GM18868 (cell line): ENCODE measurements at regions not wholly inside any gene's neighbourhood (a gene's known extent, or its start where the extent isn't known, plus 50 kb on each side); places are given as distances from the start of the nearest gene placed in this dataset.
"Not testable (repeated sequence)": the region's sequence is repeated elsewhere in the genome, so short reads cannot be mapped to it uniquely, and the experiment has no call there.

Experiments
- ATAC-seq: cut with Tn5 transposase; IDR thresholded peaks from one replicate; pipeline ENCODE4 v1.9.1; 2021; ENCODE audit warnings: mild to moderate bottlenecking, moderate library complexity; ENCODE audit not compliant: unreplicated experiment

DNA sequence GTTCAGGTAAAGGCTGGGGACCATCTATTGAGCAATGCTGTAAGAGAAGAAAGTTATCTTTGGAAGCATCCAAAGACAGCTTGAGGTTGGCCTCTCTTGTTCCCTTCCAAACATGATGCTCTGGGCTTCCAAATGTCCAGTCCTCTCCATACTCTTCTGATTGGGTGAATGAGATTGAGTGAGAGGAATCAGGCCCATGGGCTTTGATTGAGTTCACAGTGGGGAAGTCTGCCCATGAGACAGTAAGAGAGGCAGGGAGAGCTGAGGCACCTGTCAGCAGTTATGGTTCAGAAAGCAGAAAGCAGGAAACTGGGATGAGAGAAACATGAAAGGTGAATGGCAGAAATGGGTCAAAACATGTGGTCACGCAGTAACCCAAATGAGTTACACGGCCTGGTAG lies 1006.9 kb downstream of the VRK1 start:
- ATAC-seq, result no peak

- no peak for ATAC-seq
Measured at GRCh38 chr14:97806891-97807290, 1009.7 kb downstream of the VRK1 start.

GRCh38 chr14:97808541-97808940 lies 1011.4 kb downstream of the VRK1 start:
- not testable (repeated sequence) for ATAC-seq

GRCh38 chr14:97813556-97813955 lies 1016.4 kb downstream of the VRK1 start:
- ATAC-seq, result no peak

GRCh38 chr14:97820781-97821180 lies 1023.6 kb downstream of the VRK1 start:
- no peak for ATAC-seq

DNA sequence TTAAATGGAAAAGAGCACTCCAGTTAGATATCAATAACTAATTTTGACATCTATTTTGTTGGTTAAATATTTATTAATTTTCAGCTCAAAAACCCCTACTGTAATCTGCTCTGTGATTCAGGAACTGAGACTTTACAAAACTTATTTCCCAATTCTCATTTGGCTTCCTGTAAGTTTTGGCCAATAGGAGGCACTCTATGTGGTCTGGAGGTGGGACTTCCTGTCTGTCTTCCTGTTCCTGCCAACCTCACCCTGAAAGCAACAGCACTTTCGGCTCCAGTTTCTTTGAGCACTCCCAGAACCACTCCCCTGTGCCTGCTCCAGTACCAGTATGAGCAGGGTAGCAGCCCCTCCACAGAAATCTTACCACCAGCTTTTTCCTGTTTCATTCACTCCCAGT lies 1027.0 kb downstream of the VRK1 start:
- no peak for ATAC-seq

DNA sequence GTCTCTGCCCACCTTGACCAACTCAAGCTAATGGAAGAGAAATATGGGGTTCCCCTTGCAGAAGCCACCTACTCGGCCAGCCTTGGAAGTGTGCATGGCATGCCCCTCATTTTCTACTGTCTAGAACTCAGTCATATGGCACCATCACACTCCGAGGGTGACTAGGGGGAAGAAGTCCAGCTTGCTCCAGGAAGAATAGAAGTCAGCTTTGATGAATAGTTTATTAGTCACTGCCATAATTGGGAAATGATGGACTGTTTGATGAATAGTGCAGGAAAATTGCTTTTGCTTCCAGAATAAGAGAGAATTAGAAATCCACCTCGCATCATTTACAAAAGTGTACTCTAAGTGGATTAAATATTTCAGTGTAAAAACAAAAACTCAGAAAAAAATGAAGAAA lies 1030.6 kb downstream of the VRK1 start:
- no peak for ATAC-seq

DNA sequence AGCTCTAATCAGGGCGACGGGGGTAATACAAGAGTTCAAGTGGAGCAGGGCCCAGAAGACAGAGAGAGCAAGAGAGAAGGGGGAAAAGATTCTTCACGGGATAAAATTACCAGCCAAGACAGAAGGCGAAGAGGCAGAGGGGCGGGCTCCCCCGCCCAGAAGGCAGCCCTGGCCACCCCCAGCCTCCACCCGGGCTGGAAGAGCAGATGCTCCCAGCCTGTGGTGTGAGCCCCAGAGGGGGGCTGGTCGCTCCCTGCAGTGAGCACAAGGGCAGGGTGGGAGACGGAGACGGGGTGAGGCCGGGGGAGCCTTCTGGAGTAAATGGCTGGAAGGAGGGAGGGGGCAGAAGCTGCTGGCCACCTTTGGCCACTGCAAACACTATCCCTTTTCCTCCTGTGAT lies 1035.6 kb downstream of the VRK1 start:
- no peak for ATAC-seq

GRCh38 chr14:97838986-97839385 lies 1041.8 kb downstream of the VRK1 start:
- no peak for ATAC-seq

DNA sequence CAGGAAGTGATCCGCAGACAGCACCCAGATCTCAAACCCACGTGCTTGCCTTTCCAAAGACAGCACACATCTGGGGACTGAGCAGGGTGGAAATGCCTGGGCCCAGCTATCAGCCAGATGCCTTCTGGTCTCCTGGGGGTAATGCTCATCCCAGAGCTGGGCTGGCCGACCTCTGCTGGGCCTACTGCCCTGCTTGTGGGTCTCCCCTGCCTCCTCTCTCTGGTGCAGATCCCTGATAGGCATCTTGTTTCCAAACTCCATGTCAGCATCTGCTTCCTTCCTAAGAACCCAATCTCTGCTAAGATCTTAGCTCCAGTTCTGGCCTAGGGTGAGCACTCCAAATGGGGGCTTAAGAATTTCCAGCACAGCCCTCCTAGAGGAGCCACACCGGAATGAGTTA lies 1043.0 kb downstream of the VRK1 start:
- no peak for ATAC-seq

DNA sequence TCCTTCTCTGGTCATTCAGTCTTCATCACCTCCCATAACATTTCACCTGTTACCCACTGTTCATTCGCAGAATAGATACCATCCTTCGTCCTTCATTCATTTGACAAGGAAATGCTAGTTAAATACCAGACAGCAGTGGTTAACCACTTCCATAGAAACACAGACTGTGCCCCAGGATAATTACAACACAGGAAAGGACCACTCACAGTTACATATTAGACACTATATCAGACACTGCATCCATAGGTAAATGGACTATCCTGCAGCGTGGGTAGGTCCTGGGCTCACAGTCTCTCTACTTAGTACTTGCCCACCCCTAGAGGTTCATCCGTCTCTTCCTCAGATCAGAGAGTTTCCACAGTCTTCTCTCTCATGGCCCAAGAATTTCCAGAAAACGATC lies 1044.6 kb downstream of the VRK1 start:
- no peak for ATAC-seq

DNA sequence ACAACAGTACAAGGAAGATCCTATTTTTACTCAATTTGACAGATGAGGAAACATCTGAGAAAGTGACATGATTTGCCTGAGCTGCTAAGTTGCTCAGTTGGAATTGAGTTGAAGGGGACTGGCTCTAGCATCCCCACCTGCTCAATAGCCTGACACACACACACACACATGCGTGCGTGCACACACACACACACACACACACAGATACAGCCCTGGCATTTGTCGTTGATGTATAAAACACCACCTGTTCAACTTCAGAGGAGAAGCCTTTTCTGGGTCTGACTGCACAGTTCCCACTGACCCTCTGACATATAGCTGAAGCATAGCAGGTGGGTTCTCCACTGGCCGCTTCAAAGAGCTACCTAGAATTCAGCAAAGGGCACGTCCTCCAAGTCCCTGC lies 1045.9 kb downstream of the VRK1 start:
- ATAC-seq, result no peak

- ATAC-seq, result no peak
Measured at GRCh38 chr14:97844042-97844441, 1046.9 kb downstream of the VRK1 start.

DNA sequence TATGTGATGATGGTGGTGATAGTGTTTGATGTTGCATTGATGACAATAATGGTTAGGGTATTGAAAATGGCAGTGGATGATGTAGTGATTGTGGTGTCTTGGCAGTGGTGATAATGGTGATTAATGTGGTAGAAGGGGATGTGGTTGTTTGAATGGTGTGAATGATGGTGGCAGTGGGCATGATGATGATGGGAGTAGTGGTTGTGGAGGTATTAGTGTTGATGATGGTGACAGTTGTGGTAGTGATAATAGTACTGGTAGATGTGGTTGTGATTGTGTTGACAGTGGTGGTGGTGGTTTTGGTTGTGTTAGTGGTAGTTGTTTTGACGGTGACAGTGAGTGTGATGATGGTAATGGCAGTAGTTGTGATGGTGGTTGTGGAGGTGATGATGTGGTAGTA lies 1049.0 kb downstream of the VRK1 start:
- no peak for ATAC-seq

- ATAC-seq, result no peak
Measured at GRCh38 chr14:97848317-97848980, 1051.3 kb downstream of the VRK1 start.

DNA sequence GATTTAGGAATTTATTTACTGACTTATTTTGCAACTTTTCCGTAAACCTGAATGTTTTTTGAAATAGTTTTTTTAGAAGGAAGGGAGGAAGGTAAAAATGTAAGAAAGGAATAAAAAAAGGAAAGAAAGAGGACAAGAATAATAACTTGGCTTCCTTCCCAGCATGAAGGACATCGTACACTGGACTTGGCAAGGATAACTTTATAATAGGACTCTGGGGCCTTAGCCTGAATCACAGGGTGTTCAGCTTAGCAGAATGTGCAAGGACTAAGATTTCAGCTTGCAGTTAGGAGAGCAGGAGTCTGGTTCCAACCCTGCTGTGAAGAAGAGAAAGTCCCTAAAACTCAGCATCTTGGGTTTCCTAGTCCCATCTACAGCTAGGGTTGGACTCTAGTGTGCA lies 1053.3 kb downstream of the VRK1 start:
- no peak for ATAC-seq

- ATAC-seq, result no peak
Measured at GRCh38 chr14:97850886-97851285, 1053.7 kb downstream of the VRK1 start.

- ATAC-seq, result no peak
Measured at GRCh38 chr14:97851428-97851995, 1054.3 kb downstream of the VRK1 start.

DNA sequence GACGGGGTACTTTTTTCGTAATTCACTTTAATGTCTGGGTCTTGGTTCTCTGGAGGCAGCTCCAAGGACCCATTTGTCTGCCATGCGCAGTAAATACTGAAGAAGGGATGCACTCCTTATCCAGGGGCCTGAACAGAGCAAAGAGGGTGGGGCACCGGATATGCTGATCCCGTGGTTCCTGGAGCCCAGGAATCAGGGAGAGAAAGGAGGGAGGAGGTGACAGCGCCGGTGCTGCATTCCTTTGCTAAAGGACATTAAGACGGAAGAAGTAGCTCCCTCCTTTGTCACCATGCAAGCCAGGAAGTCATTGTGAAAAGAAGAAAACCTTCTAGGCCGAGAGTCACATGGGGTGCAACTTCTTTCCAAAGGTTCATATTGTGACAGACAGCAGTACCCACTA lies 1057.7 kb downstream of the VRK1 start:
- no peak for ATAC-seq

DNA sequence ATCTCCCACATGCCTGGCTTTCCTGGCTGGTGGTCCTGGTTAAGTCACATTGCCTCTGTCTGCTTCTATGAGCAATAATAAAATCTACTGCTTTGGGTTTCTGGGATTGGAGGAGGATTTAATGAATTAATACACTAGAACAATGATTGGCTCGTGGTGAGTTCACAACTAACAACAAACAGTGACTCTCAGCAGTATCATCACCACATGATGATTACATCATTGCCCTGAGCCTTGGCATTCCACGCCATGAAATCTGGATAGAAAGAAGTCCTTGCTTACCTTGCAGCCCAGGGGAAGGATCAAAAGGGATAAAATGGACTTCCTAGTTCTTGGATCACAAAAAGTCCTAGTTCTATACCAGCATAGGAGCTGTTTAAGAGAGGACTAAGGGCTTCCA lies 1069.0 kb downstream of the VRK1 start:
- no peak for ATAC-seq

DNA sequence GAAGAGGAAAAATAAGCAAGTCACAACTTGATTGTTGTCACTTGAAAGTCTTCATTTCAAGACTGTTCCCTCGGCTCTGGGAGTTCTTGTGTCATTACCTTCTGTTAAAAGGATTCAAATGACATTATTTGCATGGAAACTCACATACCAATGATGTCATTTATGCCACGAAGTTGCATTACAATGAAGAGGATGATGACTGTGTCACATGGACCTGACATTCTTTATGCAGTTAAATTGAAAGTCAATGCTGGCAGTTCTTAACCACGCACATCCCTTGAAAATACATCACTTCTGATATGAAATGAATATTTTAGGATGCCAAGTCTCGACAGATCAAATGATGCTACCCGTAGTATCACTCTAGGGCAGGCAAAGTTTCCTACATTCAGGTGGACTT lies 1069.5 kb downstream of the VRK1 start:
- no peak for ATAC-seq

DNA sequence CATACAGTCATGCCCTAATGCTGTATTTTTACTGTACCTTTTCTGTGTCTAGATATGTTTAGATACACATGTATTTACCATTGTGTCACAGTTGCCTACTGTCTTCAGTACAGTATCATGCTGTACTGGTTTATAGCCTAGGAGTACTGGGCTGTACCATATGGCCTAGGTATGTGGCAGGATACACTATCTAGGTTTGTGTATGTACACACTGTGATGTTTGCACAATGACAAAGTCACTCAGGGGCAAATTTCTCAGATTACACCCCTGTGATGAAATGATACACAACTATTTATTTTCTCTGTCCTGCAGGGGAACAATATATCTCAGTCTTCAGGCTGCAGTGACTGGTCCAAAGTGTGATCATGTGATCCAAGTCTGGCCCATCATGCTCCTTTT lies 1076.1 kb downstream of the VRK1 start:
- ATAC-seq, result no peak

GRCh38 chr14:97874394-97874793 lies 1077.2 kb downstream of the VRK1 start:
- ATAC-seq, result no peak
